ENCODE measurements at regions not wholly inside any gene's neighbourhood (a gene's known extent, or its start where the extent isn't known, plus 50 kb on each side); places are given as distances from the start of the nearest gene placed in this dataset.

GRCh38 chr16:55001931-55002330, 71.3 kb downstream of the IRX5 start:
- Histone ChIP-seq H3K4me3 (no peak overlapping the region), H3K36me3 (no peaks in the 10 kb centered on the region), H3K4me1 (no peaks in the 10 kb centered on the region), H3K27me3 (no peaks in the 10 kb centered on the region), H3K9me3 (no peaks in the 10 kb centered on the region), H3K27ac (no peak overlapping the region)
- no peak for TF ChIP-seq CTCF (IDR thresholded peaks at IDR 0.05)
- TF ChIP-seq POLR2A (IDR thresholded peaks at IDR 0.05), result no peak
- no peak for DNase-seq

- Histone ChIP-seq H3K27me3 (no peaks in the 10 kb centered on the region), H3K4me3 (no peak overlapping the region), H3K27ac (no peak overlapping the region), H3K4me1 (no peaks in the 10 kb centered on the region), H3K36me3 (no peaks in the 10 kb centered on the region), H3K9me3 (no peaks in the 10 kb centered on the region)
- no peak for DNase-seq
- no peak for TF ChIP-seq CTCF (IDR thresholded peaks at IDR 0.05)
- TF ChIP-seq POLR2A (IDR thresholded peaks at IDR 0.05), result no peak
Measured at GRCh38 chr16:55002419-55002818, 71.8 kb downstream of the IRX5 start.

GRCh38 chr16:55003306-55003705, 72.6 kb downstream of the IRX5 start:
- Histone ChIP-seq H3K9me3 (no peaks in the 10 kb centered on the region), H3K36me3 (no peaks in the 10 kb centered on the region), H3K4me3 (no peak overlapping the region), H3K27ac (no peak overlapping the region), H3K4me1 (no peaks in the 10 kb centered on the region), H3K27me3 (no peaks in the 10 kb centered on the region)
- no peak for DNase-seq
- no peak for TF ChIP-seq POLR2A (IDR thresholded peaks at IDR 0.05)
- no peak for TF ChIP-seq CTCF (IDR thresholded peaks at IDR 0.05)

GRCh38 chr16:55003916-55004315, 73.3 kb downstream of the IRX5 start:
- Histone ChIP-seq H3K9me3 (no peaks in the 10 kb centered on the region), H3K4me3 (no peak overlapping the region), H3K27ac (no peak overlapping the region), H3K27me3 (no peaks in the 10 kb centered on the region), H3K4me1 (no peaks in the 10 kb centered on the region), H3K36me3 (no peaks in the 10 kb centered on the region)
- TF ChIP-seq CTCF (IDR thresholded peaks at IDR 0.05), result no peak
- TF ChIP-seq POLR2A (IDR thresholded peaks at IDR 0.05), result no peak
- no peak for DNase-seq

GRCh38 chr16:55007504-55007903, 76.8 kb downstream of the IRX5 start:
- DNase-seq, result no peak
- H3K4me3 ChIP-seq, result no peak overlapping the region
- no peaks in the 10 kb centered on the region for H3K9me3 ChIP-seq
- no peaks in the 10 kb centered on the region for H3K36me3 ChIP-seq
- H3K4me1 ChIP-seq, result no peaks in the 10 kb centered on the region
- no peak overlapping the region for H3K27ac ChIP-seq
- H3K27me3 ChIP-seq, result no peaks in the 10 kb centered on the region
- TF ChIP-seq POLR2A (IDR thresholded peaks at IDR 0.05), result no peak
- no peak for TF ChIP-seq CTCF (IDR thresholded peaks at IDR 0.05)

- Histone ChIP-seq H3K4me1 (no peaks in the 10 kb centered on the region), H3K27me3 (no peaks in the 10 kb centered on the region), H3K9me3 (no peaks in the 10 kb centered on the region), H3K27ac (no peak overlapping the region), H3K36me3 (no peaks in the 10 kb centered on the region), H3K4me3 (no peak overlapping the region)
- no peak for TF ChIP-seq CTCF (IDR thresholded peaks at IDR 0.05)
- TF ChIP-seq POLR2A (IDR thresholded peaks at IDR 0.05), result no peak
- DNase-seq, result no peak
Measured at GRCh38 chr16:55008836-55009510, 78.3 kb downstream of the IRX5 start.

Data from Peyer's patch (tissue), 4 donors.